CD14-positive monocyte (primary cell): ENCODE measurements at regions not wholly inside any gene's neighbourhood (a gene's known extent, or its start where the extent isn't known, plus 50 kb on each side); places are given as distances from the start of the nearest gene placed in this dataset.

Source experiments
- DNase-seq, 3 donors: peaks; one replicate each; pipeline ENCODE4 v3.0.0-alpha.2; 2011 to 2022
- H2AFZ ChIP-seq: 2 replicates; pipeline ENCODE4 v1.6.0; 2012; ENCODE audit warnings: mild to moderate bottlenecking, low read depth, low read length, inconsistent platforms; ENCODE audit not compliant: insufficient read depth, poor library complexity, severe bottlenecking
- H3K27ac ChIP-seq, 2 donors: 1 replicate in 1 of 2; 2 replicates in 1 of 2; pipeline ENCODE4 v1.5.1; 2012 to 2013; ENCODE audit warnings: low read length in 2 of 2, control low read depth in 1 of 2, inconsistent platforms in 1 of 2, low read depth in 1 of 2, mild to moderate bottlenecking in 1 of 2
- H3K27me3 ChIP-seq, 2 donors: one replicate each; pipeline versions ENCODE4 v1.6.0 to v1.6.1; 2011 to 2013; ENCODE audit warnings: low read length in 2 of 2; ENCODE audit not compliant: control insufficient read depth in 2 of 2, insufficient read depth in 2 of 2
- H3K36me3 ChIP-seq, 2 donors: replicated peaks in 1 of 2; 1 replicate in 1 of 2; 2 replicates in 1 of 2; pipeline versions ENCODE4 v1.5.1 to v1.6.1; 2012 to 2013; ENCODE audit warnings: low read length in 2 of 2, control low read depth in 1 of 2, inconsistent platforms in 1 of 2, mild to moderate bottlenecking in 1 of 2; ENCODE audit not compliant: insufficient read depth in 2 of 2, control insufficient read depth in 1 of 2
- H3K4me1 ChIP-seq, 2 donors: 1 replicate in 1 of 2; 2 replicates in 1 of 2; pipeline versions ENCODE4 v1.5.1 to v1.6.1; 2012 to 2013; ENCODE audit warnings: low read length in 2 of 2, control low read depth in 1 of 2, inconsistent platforms in 1 of 2, mild to moderate bottlenecking in 1 of 2, moderate library complexity in 1 of 2; ENCODE audit not compliant: insufficient read depth in 2 of 2, control insufficient read depth in 1 of 2
- H3K4me2 ChIP-seq: replicated peaks from 2 replicates; pipeline ENCODE3; 2012; ENCODE audit warnings: low read length, moderate library complexity, mild to moderate bottlenecking; ENCODE audit not compliant: poor library complexity, severe bottlenecking; ENCODE audit errors: extremely low read depth
- H3K4me3 ChIP-seq, 3 experiments: fragments of 200-600 bp in 1 of 3; sonication (generic) in 1 of 3; replicated peaks in 1 of 3; 1 replicate in 2 of 3; 2 replicates in 1 of 3; pipeline ENCODE4 v1.5.1; 2011 to 2013; ENCODE audit warnings: low read length in 3 of 3, mild to moderate bottlenecking in 3 of 3, control low read depth in 2 of 3, low read depth in 2 of 3, inconsistent platforms in 1 of 3, moderate library complexity in 1 of 3
- H3K79me2 ChIP-seq: 2 replicates; pipeline ENCODE4 v1.6.0; 2012; ENCODE audit warnings: mild to moderate bottlenecking, control low read depth, inconsistent platforms, low read length, moderate library complexity; ENCODE audit not compliant: insufficient read depth
- H3K9ac ChIP-seq: 2 replicates; pipeline ENCODE4 v1.6.0; 2017; ENCODE audit warnings: low read length, mild to moderate bottlenecking; ENCODE audit not compliant: insufficient read depth, poor library complexity, severe bottlenecking
- H3K9me3 ChIP-seq, 2 donors: replicated peaks in 1 of 2; 1 replicate in 1 of 2; 2 replicates in 1 of 2; pipeline versions ENCODE4 v1.5.1 to v1.6.1; 2012 to 2013; ENCODE audit warnings: low read length in 2 of 2, control low read depth in 1 of 2; ENCODE audit not compliant: control insufficient read depth in 1 of 2, insufficient read depth in 1 of 2
- H4K20me1 ChIP-seq: 2 replicates; pipeline ENCODE4 v1.6.0; 2012; ENCODE audit warnings: mild to moderate bottlenecking, low read length, control low read depth, moderate library complexity; ENCODE audit not compliant: insufficient read depth
- H3K27ac Mint-ChIP-seq, 7 donors: one replicate each; pipeline ENCODE4 v1.8.0; 2020; ENCODE audit warnings: mild to moderate bottlenecking in 7 of 7, mixed read lengths in 7 of 7, moderate library complexity in 6 of 7, inconsistent platforms in 2 of 7
- H3K27me3 Mint-ChIP-seq, 3 donors: one replicate each; pipeline ENCODE4 v1.8.0; 2021 to 2022; ENCODE audit warnings: low read depth in 3 of 3, mild to moderate bottlenecking in 3 of 3, mixed read lengths in 3 of 3, moderate library complexity in 3 of 3, inconsistent platforms in 1 of 3
- H3K36me3 Mint-ChIP-seq, 2 donors: one replicate each; pipeline ENCODE4 v1.8.0; 2020; ENCODE audit warnings: mixed read lengths in 2 of 2, inconsistent platforms in 1 of 2, mild to moderate bottlenecking in 1 of 2
- H3K4me1 Mint-ChIP-seq: one replicate; pipeline ENCODE4 v1.8.0; 2020; ENCODE audit warnings: mild to moderate bottlenecking, mixed read lengths
- H3K4me3 Mint-ChIP-seq, 2 donors: one replicate each; pipeline ENCODE4 v1.8.0; 2020; ENCODE audit warnings: mild to moderate bottlenecking in 2 of 2, mixed read lengths in 2 of 2, moderate library complexity in 1 of 2
- H3K9me3 Mint-ChIP-seq, 7 donors: one replicate each; pipeline ENCODE4 v1.8.0; 2020 to 2022; ENCODE audit warnings: mixed read lengths in 7 of 7, mild to moderate bottlenecking in 6 of 7, moderate library complexity in 6 of 7, inconsistent platforms in 2 of 7
- WGBS: methylation state at CpG from one replicate; pipeline ENCODE4 v1.1.5; 2013; ENCODE audit warnings: missing lambda C conversion rate; ENCODE audit not compliant: insufficient coverage; 5-methylcytosine and 5-hydroxymethylcytosine counted together
- intact Hi-C, 2 donors: fragments of 100-400 bp; cut with micrococcal nuclease; formaldehyde crosslinking; loops; one replicate each; pipeline versions ENCODE4 v1.15.0 to v1.15.1; 2023
- TF ChIP-seq, protein P1 (sequence below): fragments of 200-600 bp; IDR thresholded peaks from one replicate; pipeline ENCODE4 v1.8.0; 2022; ENCODE audit warnings: antibody characterized with exemption, mild to moderate bottlenecking

DNA sequence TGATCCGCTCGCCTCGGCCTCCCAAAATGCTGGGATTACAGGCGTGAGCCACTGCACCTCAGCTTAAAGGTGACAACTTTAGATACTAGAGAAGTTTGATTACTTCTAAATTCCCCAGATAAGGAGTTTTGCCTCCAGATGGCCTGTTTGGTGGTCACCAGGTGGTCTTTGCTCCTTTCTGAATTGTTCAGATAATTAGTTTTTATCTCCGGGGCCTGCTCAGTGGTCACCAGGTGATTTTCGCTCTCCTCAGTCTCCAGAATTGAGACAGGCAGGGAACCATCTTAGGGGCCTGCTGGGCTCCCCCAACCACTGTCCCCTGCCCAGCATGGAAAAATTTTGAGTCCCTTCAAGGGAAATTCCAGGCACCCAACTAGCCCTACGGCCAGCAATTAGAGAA, 62.6 kb downstream of the GPR6 start:
- no peaks in the 10 kb centered on the region for H3K27me3 ChIP-seq
- intact Hi-C loops, result no loop called here
- peaks cover 18% of the 10 kb centered on the region for H3K4me1 Mint-ChIP-seq
- peaks cover 0 to 7% (median 5%) of the 10 kb centered on the region in 3 donors for H3K27me3 Mint-ChIP-seq
- H3K36me3 Mint-ChIP-seq, result no peaks in the 10 kb centered on the region
- no peaks in the 10 kb centered on the region for H3K36me3 ChIP-seq
- no peaks in the 10 kb centered on the region for H4K20me1 ChIP-seq
- H3K9me3 ChIP-seq, result peaks cover 0 to under 1% of the 10 kb centered on the region in 2 donors
- TF ChIP-seq, protein P1, sequence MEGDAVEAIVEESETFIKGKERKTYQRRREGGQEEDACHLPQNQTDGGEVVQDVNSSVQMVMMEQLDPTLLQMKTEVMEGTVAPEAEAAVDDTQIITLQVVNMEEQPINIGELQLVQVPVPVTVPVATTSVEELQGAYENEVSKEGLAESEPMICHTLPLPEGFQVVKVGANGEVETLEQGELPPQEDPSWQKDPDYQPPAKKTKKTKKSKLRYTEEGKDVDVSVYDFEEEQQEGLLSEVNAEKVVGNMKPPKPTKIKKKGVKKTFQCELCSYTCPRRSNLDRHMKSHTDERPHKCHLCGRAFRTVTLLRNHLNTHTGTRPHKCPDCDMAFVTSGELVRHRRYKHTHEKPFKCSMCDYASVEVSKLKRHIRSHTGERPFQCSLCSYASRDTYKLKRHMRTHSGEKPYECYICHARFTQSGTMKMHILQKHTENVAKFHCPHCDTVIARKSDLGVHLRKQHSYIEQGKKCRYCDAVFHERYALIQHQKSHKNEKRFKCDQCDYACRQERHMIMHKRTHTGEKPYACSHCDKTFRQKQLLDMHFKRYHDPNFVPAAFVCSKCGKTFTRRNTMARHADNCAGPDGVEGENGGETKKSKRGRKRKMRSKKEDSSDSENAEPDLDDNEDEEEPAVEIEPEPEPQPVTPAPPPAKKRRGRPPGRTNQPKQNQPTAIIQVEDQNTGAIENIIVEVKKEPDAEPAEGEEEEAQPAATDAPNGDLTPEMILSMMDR, result no peak
- no peaks in the 10 kb centered on the region for H3K9me3 Mint-ChIP-seq
- H3K4me2 ChIP-seq, result no peak overlapping the region
- WGBS, result 80% methylated on average over 4 of the region's 7 CpGs
- DNase-seq, result no peak
- no peak overlapping the region for H3K4me3 Mint-ChIP-seq
- no peak overlapping the region for H3K27ac ChIP-seq
- no peak overlapping the region for H3K27ac Mint-ChIP-seq
- no peak overlapping the region for H3K9ac ChIP-seq
- no peak overlapping the region for H2AFZ ChIP-seq
- peaks cover 14 to 21% of the 10 kb centered on the region in 2 donors for H3K4me1 ChIP-seq
- no peak overlapping the region for H3K4me3 ChIP-seq
- H3K79me2 ChIP-seq, result no peaks in the 10 kb centered on the region

DNA sequence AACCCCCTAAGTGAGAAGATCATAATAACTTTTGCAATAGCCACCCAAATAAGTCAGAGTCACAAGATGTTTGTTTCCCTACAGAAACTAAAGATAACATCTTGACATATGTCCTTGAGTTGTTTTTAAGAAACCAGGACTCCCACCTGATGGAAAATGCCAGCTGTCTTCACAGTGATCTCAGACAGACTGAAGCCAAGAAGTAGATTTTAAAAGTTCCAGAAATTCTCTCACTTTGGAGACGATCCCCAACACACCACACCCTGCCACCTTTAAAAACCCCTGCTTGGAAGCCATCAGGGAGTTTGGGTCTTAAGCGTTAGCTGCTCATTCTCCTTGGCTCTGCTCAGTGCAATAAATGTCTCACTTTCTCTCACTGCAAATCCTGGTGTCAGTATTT, 63.0 kb downstream of the GPR6 start:
- Histone ChIP-seq H3K27ac (no peak overlapping the region), H3K9ac (no peak overlapping the region), H3K79me2 (no peaks in the 10 kb centered on the region), H3K4me3 (no peak overlapping the region), H3K4me1 (peaks cover 14 to 21% of the 10 kb centered on the region in 2 donors), H2AFZ (no peak overlapping the region), H3K4me2 (no peak overlapping the region), H4K20me1 (no peaks in the 10 kb centered on the region), H3K9me3 (peaks cover 0 to 2% of the 10 kb centered on the region in 2 donors), H3K27me3 (no peaks in the 10 kb centered on the region), H3K36me3 (no peaks in the 10 kb centered on the region)
- no peaks in the 10 kb centered on the region for H3K36me3 Mint-ChIP-seq
- peaks cover 0 to 4% (median 0%) of the 10 kb centered on the region in 7 donors for H3K9me3 Mint-ChIP-seq
- DNase-seq, result no peak
- 80% methylated on average over 1 of the region's 2 CpGs for WGBS
- TF ChIP-seq, protein P1, result no peak
- intact Hi-C loops, result no loop called here
- no peak overlapping the region for H3K4me3 Mint-ChIP-seq
- H3K4me1 Mint-ChIP-seq, result peaks cover 18% of the 10 kb centered on the region
- peaks cover 0 to 7% (median 5%) of the 10 kb centered on the region in 3 donors for H3K27me3 Mint-ChIP-seq
- peak overlapping the region in 1 of 7 donors; percentile 54 for H3K27ac Mint-ChIP-seq
